Right hindlimb (tissue), 1 donor: ENCODE measurements at regions not wholly inside any gene's neighbourhood (a gene's known extent, or its start where the extent isn't known, plus 50 kb on each side); places are given as distances from the start of the nearest gene placed in this dataset.
"Not testable (repeated sequence)": the region's sequence is repeated elsewhere in the genome, so short reads cannot be mapped to it uniquely, and the experiment has no call there.

ENCODE experiments used
- DNase-seq: peaks from one replicate; pipeline ENCODE4 v3.0.0-alpha.2; 2018

DNA sequence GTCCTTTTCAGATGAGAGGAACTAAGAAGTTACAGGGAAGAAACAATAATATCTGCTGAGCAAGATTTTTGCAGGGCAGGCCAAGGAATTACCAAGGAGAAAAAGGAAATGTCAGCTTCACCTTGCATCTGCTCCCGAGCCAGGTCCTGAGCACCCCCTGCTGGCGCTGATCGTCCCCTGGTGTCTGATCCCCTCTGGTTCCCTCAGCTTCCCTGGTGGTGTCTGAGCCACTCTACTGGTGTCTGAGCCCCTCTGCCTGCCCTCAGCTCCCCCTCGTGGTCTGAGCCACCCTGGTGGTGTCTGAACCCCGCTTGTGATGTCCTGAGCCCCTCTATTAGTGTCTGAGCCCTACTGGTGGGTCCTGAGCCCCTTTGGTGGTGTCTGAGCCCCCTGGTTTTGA lies 485.7 kb downstream of the GOLGA6L6 start:
- DNase-seq, result not testable (repeated sequence)

DNA sequence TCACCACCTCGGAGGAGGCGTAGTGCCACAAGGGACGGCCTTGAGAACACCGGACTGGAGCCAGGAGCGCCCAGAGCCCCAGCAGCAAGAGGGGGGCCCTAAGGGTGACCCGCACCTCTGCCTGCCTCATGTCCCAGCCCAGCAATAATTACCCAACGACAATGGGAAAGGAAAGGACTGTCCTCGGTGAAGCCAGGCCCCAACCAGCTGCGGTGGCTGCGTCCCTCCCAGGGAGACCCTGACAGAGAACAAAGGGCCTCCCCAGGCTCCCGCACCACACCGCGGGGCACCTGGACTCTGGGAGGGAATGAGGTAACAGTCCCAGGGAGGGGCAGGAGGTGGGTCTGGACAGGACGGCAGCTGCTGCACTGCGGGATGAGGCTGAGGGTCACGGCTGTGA lies 493.4 kb downstream of the GOLGA6L6 start:
- DNase-seq, result not testable (repeated sequence)

DNA sequence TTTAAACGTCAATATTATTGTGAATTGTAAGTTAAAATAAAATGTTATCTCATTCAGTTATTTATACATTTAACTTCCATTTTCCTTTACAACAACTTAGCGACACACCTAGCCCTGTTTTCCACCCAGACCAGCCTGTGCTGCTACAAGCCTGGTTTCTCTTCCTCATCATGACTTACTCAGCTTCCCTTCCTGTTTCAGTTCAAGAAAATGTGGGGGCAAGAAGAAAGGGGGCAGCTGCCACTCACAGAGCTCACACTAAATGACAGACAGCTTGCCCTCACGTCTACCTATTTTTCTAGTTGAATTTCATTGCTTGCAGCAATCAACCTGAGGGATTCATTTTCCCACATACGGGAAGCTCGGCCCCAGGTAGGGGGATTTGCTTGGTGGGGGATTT lies 496.4 kb downstream of the GOLGA6L6 start:
- not testable (repeated sequence) for DNase-seq

DNA sequence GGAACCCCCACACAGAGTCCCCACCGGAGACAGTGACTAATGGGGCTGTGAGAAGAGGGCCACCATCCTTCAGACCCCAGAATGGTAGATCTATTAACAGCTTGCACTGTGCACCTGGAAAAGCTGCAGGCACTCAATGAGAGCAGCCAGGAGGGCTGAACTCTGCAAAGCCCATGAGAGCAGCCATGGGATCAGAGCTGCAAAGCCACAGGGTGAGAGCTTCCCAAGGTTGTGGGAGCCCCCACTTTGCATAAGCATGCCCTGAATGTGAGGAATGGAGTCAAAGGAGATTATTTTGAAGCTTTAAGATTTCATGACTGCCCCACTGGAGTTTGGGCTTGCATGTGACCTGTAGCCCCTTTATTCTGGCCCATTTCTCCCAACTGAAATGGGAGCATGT lies 500.9 kb downstream of the GOLGA6L6 start:
- not testable (repeated sequence) for DNase-seq

DNA sequence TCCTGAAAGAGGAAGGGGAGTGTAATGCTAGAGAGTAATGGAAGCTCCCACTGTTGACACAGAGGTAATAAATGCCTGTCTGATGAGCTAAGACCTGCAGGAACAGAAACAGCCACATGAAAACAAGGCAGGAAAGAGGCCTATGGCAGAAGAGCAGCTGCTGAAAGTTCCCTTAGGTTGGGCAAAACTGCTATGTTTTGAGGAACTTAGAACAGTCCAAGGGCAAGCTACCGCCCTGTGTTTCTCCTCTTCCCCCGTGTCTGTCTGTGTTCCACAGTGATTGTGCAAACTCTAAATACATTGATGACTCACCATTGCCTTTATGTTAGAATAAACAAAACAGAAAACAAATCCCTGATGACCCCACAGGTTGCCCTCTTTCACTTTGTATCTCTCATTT lies 516.6 kb downstream of the GOLGA6L6 start:
- DNase-seq, result not testable (repeated sequence)

DNA sequence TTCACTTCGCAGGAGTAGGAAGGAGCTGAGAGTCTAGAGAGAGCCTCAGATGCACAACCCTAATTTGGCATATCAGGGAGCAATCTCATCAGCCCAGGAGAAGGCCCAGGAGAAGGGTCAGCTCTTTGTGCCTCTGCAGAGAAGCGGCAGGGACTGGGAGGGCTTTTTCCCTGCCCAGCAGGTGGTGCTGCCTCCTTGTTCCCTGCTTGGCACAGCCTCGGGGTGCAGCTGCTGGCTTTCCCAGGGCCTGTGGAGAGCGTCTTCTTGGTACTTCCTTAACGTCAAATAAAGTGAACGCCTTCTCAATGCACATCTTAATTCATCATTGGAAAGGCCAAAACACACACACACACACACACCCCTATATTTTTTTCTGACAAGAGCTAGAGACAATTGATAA lies 519.3 kb downstream of the GOLGA6L6 start:
- not testable (repeated sequence) for DNase-seq

DNA sequence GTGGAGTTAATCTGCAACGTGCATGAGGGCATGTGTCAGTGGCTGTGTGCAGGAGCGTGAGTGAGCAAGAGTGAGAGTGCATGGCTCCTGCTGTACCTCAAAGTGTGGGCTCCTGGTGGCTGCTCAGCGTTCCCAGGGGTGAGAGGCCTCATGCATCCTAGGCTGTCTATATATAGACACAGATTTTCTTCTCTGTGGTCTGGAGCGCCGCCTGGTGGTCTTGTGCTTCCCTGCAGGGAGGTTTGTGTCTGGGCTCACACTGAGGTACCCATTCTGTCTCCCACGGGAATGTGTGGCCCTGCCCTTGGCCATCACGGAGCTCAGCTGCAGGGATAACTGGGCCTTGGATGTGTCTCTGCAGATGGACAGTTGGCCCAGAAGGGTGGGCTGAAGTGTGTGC lies 520.2 kb downstream of the GOLGA6L6 start:
- not testable (repeated sequence) for DNase-seq

DNA sequence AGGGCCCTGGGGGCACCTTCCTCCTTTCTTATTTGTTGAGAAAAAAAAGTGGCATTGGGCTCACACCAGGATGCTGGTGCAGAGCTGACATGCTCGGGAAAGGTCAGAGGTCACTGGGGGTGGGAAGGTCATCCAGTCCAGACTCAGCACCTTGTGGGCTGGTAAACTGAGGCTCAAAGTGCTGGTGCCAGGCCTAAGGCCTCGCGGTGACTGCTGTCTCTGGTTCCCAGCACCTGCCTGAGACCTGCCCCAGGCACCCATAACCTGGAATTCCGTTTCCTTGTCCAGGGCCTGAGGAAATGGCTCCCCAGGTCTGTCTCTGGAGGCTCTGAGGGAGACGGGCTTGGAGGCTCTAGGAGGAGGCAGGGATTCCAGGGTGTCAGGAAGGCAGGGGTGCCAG lies 521.0 kb downstream of the GOLGA6L6 start:
- DNase-seq, result not testable (repeated sequence)

DNA sequence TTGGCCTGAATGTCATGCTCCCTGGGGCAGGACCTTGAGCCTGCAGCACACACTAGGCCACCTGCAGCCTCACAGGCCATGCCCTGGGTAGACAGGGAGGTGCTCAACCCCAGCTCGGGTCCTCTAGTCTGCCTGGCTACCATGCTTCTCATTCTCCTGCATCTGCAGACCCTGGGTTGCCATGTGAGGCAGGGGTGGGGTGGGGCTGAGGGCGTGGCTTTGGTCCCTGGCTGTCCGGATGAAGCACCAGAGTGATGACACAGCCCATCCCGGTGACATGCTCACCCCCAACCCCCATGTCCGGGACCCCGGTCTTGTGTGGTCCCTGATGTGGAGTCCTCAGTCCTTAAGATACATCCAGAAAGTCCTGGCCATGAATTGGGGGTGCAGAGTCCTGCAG lies 521.8 kb downstream of the GOLGA6L6 start:
- DNase-seq, result not testable (repeated sequence)

DNA sequence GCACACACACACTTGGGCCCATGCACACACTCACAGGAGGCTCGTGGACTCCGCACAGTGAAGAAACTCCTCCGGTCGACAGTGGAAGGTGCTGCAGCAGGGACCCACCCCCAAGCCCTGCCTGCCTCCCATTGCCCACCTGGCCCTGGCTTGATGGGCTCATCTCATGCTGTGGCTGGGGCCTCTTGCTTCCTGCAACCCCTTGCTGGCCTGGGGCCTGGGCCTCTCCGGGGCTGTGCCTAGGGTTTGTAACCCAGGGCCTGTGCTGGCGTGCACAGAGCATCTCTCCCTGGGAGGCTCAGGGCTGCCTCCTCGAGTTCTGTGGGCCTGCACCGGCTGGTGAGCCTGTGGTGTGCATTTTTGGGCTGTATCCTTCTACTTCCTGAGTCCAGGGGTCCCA lies 524.0 kb downstream of the GOLGA6L6 start:
- not testable (repeated sequence) for DNase-seq

DNA sequence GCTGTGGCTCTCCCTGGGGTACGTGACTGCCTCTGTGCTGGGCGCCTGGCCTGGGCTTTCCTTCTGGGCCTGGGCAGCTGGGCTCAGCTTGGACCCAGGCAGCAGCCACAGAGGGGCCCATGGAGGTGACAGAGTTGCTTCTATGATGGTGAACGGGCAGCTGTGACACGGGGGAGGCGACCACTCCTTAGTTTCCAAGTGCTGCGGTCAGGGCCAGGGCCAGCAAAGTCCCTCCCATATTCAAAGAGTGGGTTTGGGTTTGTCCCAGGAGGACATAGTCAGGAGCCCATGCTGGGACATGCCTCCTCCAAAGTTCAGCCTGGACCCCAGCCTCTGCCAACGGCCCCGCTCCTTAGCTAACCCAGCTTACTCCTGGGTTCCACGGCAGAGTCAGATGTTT lies 524.7 kb downstream of the GOLGA6L6 start:
- not testable (repeated sequence) for DNase-seq

DNA sequence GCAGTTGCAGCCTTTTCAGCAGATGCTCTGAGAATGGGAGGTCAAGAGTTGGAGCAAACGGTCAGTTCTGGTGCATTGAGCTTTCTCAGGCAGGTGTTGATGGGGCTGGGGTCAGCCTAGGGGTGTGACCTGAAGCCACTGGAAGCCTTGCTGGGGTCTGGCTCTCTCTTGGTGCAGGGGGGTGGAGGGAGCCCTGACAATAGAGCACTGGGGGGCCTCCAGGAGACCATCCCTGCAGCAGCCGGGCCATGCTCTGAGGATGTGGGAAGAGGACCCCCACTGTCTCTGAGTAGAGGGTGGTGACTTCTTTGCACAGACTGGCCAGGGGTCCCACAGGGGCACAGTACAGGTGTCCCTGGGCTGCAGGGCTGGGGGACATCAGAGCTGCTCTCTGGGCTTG lies 528.8 kb downstream of the GOLGA6L6 start:
- DNase-seq, result not testable (repeated sequence)

DNA sequence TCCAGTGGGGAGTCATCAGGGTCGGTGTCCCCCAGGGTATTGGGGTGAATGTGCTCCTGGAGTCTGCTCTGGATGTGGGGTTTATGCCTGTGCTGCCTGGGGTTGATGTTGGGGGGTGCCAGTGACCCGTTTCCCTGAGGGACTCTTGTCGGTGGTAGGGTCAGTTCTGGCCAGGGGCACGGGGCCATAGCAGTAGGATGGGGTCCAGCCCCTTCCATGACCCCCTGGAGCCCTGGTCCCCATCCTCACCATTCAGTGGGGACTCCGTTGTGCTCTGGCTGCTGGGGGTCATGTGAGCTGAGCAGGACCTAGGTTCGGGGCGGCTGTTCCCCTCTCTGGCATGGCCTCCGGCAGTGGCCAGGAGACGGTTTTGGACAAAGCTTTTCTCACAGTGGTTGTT lies 530.8 kb downstream of the GOLGA6L6 start:
- DNase-seq, result not testable (repeated sequence)

DNA sequence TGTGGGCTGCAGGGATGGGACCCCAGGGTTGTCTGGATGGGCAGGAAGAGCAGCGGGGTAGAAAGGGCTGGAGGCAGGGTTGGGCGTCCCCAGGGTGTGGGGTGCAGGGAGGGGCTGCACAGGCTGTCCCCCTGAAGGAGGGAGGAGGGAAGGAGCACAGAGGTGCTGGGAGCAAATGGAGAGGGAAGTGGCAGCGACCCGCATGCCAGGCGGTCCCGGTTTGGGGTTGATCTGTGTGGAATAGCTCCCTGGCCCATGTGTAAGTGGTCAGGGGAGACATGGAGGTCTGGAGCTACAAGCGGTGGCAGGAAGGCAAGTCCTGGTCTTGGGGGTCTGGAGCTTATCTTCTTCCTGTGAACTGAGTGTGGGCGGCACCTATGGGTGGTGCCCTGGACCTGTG lies 532.0 kb downstream of the GOLGA6L6 start:
- not testable (repeated sequence) for DNase-seq

DNA sequence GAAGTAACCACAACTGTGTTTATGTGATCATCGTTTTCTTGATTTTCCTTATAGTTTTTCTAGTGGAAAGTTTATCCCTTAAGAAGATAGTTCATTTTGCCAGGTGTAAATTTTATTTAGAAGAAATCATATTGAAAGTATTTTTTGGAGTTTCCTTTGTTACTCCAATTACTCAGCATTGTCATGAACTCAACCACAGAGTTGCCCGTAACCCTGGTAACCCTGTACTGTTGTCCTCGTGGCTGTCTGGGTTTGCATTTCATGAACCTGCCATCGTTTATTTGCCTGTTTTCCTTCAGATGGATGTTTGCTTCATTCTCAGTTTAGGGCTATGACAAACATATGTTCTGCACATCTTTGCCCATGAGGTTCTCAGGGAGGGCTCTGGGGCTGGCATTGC lies 534.3 kb downstream of the GOLGA6L6 start:
- not testable (repeated sequence) for DNase-seq

DNA sequence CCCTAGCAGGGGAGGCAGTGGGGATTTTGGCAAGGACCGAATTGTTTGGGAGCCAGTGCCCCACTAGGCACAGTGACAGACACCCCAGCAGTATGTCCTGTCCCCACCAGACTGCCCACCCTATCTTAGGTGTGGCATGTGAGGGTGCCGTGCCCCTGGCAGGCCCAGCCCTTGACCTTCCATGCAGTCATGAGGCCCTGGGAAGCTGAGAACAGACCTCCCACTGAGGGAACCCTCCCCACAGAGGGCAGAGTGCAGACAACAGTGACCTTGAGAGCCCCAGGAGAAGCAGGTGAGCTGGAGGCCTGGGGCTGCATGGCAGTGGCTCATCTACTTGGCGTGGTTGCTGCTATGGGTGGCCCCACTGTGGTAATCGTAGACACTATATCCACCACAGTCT lies 538.1 kb downstream of the GOLGA6L6 start:
- not testable (repeated sequence) for DNase-seq

DNA sequence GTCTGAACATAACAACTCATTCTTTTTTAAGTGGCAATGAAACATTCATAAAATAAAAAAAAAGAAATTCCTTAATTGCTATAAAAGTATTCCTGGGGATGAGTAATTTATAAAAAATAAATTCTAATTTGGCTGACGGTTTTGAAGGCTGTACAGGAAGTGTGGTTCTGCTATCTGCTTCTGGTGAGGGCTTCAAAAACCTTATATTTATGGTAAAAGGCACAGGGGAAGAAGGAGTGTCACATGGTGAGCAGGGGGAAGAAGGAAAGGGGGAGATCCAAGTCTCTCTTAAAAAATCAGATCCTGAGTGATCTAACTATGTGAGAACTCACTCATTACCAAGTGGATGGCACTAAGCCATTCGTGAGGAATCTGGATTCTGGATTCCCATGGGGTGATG lies 539.0 kb downstream of the GOLGA6L6 start:
- DNase-seq, result not testable (repeated sequence)

DNA sequence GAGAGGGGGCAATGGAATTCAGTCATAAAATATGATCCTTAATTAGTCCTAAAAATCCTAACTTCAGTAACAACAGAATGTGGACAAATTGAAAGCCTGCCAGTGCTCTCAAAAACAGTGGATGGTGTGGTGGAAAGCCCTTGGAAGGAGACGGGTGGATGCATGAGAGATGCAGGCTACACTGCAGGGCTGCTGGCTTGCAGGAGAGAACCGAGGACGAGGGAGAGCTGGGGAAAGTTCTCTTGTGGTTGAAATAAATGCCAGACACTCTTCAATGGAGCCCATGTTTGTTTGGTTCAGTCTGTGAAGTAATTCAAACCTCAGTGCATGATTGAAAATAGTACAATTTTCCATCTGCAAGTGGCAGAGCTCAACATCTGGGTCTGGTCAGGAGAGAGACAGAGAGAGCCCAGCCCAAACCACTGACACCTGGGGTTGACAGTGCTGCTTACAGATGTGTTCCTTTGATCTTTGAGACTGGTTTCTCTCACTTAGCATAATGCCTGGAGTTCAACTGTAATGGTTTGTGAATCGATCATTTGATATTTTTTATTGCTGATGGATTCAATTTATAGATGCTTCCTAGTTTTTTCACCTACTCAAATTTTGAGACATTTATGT lies 544.9 kb downstream of the GOLGA6L6 start:
- not testable (repeated sequence) for DNase-seq

DNA sequence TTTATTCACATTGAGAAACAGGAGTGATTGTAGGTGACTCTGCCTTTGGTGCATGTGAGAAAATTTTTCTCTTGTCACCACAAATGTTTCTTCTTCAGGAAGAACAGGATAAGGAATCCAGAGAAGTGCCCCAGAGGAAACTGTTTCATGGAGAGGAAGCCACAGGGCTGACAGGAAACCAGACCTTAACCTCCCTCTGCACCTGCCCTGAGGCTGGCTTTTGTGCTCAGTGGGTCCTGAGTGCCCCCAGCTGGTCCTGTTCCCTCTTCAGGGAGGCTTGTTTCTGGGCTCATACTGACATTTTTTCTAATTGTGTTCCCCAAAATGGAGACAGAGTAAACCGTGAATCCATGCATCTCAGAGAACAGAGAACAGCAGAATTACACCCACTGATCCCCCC lies 546.3 kb downstream of the GOLGA6L6 start:
- DNase-seq, result not testable (repeated sequence)

DNA sequence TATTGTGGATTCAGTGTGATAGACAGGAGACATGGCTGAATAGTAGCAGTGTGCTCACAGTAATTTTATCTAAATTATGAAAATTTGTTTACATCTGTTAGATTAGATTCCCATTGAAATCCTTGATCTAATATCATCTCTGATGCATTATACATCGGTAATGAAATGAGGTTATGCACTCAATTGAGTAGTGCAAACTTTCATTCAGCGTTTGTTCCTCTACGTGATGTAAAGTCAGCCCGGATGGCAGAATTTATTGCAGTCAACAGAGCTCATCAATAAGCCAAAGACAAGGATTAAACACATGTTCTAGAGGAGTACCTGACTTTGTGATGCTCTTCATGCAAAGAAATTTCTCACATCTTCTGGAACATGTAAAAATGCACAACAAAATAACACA lies 549.2 kb downstream of the GOLGA6L6 start:
- DNase-seq, result no peak

DNA sequence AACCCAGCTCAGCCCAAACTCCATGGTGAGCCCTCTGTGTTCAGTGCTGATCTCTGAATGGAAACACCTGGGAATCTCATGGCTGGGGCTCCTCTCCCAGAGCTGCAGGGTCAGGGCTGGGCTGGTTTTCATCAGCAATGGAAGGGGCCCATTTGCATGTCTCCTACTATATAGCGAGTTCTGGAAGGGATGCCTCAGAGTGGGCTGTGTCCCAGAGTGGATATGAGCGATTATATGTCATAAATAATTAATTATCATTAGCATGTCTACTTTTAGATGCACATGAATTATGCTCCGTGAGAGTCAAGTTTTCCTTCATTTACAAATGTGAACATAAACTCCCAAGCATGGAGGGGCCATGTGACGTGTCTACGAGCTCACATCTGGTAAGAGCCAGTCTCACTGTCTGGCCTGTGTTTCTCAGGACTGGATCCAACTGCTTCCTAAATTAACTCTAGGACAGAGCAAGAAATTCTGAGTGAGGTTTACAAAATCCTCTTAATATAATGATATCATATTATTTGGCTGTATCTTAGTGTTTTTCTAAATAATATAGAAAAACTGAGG lies 553.4 kb downstream of the GOLGA6L6 start:
- DNase-seq, result no peak

DNA sequence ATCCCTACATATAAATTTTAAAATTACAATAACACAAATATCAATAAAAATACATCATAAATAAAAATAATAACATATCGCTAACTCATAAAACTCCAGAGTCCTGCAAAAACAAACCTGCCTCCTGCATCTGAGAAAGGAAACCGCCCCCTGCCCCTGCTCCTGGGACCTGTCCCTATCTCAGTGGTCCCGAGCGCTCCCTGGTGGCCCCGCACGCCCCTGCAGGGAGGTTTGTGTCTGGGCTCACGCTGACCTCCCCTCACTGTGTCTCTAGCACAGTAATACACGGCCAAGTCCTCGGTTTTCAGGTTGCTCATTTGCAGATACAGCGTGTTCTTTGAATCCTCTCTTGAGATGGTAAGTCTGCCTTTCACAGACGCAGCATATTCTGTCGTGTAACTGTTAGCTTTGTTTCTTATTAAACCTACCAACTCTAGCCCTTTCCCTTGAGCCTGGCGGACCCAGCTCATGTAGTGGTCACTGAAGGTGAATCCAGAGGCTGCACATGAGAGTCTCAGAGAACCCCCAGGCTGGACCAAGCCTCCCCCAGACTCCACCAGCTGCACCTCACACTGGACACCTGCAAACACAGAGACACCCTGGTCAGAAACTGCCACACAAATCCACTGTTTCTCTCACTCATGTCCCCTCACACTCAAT lies 554.1 kb downstream of the GOLGA6L6 start:
- no peak for DNase-seq

DNA sequence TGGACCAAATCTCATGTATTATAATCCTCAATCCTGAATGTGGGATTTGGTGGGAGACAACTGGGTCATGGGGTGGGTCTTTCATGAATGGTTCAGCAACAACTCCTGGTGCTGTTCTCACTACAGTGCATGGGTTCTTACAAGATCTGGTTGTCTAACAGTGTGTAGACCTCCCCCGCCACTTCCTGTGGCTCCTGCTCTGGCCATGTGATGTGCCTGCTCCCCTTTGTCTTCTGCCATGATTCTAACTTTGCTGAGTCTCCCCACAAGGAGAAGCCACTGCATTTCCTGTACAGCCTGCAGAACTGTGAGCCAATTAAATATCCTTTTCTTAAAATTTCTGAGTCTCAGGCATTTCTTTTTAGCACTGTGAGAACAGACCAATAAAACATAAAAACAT lies 557.5 kb downstream of the GOLGA6L6 start:
- DNase-seq, result no peak

DNA sequence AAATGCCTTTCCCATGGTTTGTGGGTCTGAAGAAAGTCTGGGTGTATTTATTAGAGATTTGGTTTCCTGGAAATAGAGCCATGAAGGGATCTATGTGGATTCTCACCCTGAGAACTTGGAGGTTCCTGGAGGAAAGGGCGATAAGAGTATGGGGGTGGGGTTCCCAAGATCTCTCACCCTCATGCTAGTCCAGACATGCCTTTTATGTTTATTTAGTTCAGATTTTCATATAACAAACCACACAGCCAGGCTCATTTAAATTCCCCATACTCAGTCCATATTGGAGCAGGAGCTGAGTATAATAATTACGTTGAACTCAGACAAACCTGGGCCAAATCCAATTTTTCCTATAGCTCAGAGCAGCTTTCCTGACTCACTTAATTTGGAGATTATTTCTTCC lies 566.6 kb downstream of the GOLGA6L6 start:
- DNase-seq, result no peak
